ENCODE measurements at regions not wholly inside any gene's neighbourhood (a gene's known extent, or its start where the extent isn't known, plus 50 kb on each side); places are given as distances from the start of the nearest gene placed in this dataset.
A peak's percentile ranks its signal among the peaks of the same experiment; 100 is the strongest.

DNA sequence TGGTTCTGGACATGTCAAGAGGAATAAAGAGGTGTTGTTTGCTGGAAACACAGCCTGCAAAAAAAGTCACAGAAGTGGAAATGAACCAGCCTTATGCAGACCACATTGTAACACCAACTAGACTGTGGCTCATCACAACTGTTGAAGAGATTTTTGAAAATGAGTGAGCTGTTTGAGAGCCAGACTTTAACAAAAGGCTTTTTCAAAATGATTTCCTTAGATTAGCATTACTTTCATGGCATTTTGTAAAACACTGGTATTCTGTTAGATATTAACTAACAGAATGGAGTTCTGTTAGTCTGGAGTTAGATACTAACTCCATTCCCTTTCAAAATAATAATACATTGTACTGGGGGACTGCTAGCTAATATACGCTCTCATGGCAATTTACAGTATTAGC, 60.6 kb upstream of the GABRA2 start:
- no peaks in the 10 kb centered on the region for H3K36me3 ChIP-seq (ENCODE audit: control insufficient read depth, insufficient read depth, low read length)
- no peak for DNase-seq (ENCODE audit: low read depth)
- FAIRE-seq: no peak
- H3K4me3 ChIP-seq (ENCODE audit: low read depth, low read length): no peak overlapping the region
- TF ChIP-seq, protein P1, sequence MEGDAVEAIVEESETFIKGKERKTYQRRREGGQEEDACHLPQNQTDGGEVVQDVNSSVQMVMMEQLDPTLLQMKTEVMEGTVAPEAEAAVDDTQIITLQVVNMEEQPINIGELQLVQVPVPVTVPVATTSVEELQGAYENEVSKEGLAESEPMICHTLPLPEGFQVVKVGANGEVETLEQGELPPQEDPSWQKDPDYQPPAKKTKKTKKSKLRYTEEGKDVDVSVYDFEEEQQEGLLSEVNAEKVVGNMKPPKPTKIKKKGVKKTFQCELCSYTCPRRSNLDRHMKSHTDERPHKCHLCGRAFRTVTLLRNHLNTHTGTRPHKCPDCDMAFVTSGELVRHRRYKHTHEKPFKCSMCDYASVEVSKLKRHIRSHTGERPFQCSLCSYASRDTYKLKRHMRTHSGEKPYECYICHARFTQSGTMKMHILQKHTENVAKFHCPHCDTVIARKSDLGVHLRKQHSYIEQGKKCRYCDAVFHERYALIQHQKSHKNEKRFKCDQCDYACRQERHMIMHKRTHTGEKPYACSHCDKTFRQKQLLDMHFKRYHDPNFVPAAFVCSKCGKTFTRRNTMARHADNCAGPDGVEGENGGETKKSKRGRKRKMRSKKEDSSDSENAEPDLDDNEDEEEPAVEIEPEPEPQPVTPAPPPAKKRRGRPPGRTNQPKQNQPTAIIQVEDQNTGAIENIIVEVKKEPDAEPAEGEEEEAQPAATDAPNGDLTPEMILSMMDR (IDR thresholded peaks at IDR 0.05; ENCODE audit: insufficient read depth, low read length, severe bottlenecking): no peak
- H3K27me3 ChIP-seq (ENCODE audit: control insufficient read depth, insufficient read depth, low read length): no peaks in the 10 kb centered on the region

DNA sequence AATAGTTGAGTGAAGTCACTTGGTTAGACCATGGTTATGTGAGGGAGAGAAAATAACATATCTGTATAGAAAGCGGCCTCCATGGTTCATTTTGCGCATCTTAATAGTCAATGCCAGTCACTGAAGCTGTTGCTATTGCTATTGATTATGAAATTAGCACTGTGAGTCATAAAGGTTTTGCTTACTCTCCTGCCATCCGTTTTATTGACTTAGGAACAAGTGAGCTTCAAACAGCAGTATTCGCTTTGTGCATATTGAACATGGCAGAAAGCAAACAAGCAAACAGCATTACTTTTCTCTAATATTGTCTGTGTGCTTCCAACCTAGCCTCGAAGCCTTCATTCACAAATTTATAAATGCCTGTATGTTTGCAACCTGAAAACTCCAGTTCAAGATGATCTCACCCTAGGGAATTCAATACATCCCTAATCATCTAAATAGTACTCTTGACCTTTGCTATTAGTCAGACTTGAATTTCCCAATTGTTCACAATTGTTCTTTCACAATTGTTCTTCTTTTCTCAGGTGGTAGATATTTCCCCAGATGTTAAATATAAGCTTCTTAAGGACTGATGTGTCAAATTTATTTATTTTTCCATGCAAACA, 55.9 kb upstream of the GABRA2 start:
- FAIRE-seq: no peak
- TF ChIP-seq, protein P1 (IDR thresholded peaks at IDR 0.05; ENCODE audit: insufficient read depth, low read length, severe bottlenecking): no peak
- Histone ChIP-seq H3K4me3 (ENCODE audit: low read depth, low read length) (no peak overlapping the region), H3K27me3 (ENCODE audit: control insufficient read depth, insufficient read depth, low read length) (no peaks in the 10 kb centered on the region), H3K36me3 (ENCODE audit: control insufficient read depth, insufficient read depth, low read length) (no peaks in the 10 kb centered on the region)
- DNase-seq (ENCODE audit: low read depth): peak; percentile 33

DNA sequence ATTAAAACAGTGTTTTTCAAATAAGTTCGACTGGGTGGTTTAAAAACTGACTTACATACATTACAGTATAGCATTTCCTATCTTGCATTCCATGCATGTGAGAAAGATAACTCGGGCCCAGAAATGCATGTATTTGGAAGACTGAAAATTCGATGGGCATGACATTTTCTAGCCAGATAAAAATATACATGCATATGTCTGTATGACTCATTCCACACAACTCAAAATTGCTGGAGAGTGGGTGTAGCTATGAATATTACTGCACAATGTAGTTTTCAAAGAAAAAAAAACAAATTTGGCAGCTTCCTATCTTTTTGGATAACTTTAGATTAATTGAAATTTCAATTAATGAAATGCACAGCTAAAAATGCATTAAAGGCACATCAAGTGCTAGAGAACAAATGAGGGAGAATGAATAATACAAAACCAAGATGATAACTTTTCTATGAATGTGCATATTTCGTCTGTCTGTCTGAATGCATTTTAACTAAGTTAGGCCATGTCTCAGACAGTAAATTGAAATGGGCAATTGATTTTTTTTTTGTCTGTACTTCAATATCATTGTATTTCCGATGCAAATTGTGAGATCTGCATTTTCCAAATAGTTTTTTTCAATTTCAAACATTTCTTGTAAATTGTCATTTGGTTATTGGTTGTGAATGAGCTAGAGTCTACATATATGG, 54.5 kb upstream of the GABRA2 start:
- Histone ChIP-seq H3K4me3 (ENCODE audit: low read depth, low read length) (no peak overlapping the region), H3K36me3 (ENCODE audit: control insufficient read depth, insufficient read depth, low read length) (no peaks in the 10 kb centered on the region), H3K27me3 (ENCODE audit: control insufficient read depth, insufficient read depth, low read length) (no peaks in the 10 kb centered on the region)
- no peak for FAIRE-seq
- no peak for DNase-seq (ENCODE audit: low read depth)
- TF ChIP-seq, protein P1 (IDR thresholded peaks at IDR 0.05; ENCODE audit: insufficient read depth, low read length, severe bottlenecking): no peak

DNA sequence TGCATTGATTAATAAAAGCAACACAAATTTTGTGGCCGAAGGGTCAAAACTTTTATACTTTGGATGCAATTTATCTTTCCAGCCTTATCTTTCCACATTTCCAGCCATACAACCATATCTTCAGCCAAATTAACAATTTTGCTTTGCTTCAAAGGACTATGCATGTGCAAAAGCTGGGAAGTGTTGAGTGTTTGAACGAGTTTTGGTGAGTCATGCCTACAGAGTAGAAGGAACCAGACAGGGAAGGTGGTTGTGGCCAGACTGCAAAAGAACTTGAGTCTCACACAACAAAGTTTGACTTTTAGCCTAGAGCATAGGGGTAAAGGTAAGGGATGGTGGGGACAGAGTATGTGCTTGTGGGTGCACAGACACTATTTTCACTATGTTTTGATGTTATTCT, 53.0 kb upstream of the GABRA2 start:
- FAIRE-seq: no peak
- Histone ChIP-seq H3K4me3 (ENCODE audit: low read depth, low read length) (no peak overlapping the region), H3K36me3 (ENCODE audit: control insufficient read depth, insufficient read depth, low read length) (no peaks in the 10 kb centered on the region), H3K27me3 (ENCODE audit: control insufficient read depth, insufficient read depth, low read length) (no peaks in the 10 kb centered on the region)
- peak; percentile 7 for DNase-seq (ENCODE audit: low read depth)
- TF ChIP-seq, protein P1 (IDR thresholded peaks at IDR 0.05; ENCODE audit: insufficient read depth, low read length, severe bottlenecking): no peak

DNA sequence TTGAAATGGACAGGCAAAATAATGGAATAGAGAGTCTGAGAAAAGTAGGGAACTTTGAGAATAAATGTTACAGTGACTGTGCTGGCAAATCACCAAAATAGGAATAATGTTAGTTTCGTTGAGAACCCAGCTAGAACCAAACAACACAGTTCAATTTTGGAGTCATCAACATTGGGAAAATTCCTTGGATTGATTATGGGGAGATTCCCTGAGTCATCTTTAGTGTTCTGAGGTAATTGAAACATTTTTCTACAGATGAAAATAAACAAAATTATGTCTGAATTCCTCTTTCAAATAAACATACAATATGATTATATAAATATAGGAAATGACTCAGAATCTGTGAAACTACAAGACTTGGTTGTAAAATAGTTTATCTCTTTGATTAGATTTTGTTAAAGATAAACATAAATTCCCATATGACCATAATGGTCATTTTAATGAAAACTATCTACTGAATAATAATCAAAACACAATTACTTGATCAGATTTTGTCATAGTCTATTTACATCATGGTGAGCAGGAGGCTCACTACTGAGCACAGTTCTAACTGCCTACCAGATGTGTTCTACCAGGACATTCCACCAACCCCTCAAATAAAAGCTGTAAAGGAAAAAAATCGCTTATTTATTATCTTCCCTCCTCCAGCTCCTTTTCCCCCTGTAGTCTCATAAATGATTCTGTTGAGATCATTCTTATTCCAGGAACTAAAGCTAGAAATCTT, 51.4 kb upstream of the GABRA2 start:
- TF ChIP-seq, protein P1 (IDR thresholded peaks at IDR 0.05; ENCODE audit: insufficient read depth, low read length, severe bottlenecking): no peak
- Histone ChIP-seq H3K36me3 (ENCODE audit: control insufficient read depth, insufficient read depth, low read length) (no peaks in the 10 kb centered on the region), H3K27me3 (ENCODE audit: control insufficient read depth, insufficient read depth, low read length) (no peaks in the 10 kb centered on the region), H3K4me3 (ENCODE audit: low read depth, low read length) (no peak overlapping the region)
- no peak for FAIRE-seq
- DNase-seq (ENCODE audit: low read depth): no peak
